ENCODE measurements at regions not wholly inside any gene's neighbourhood (a gene's known extent, or its start where the extent isn't known, plus 50 kb on each side); places are given as distances from the start of the nearest gene placed in this dataset.
A peak's percentile ranks its signal among the peaks of the same experiment; 100 is the strongest.
"Not testable (repeated sequence)": the region's sequence is repeated elsewhere in the genome, so short reads cannot be mapped to it uniquely, and the experiment has no call there.

- no peak for DNase-seq
Observed at GRCh38 chr5:155530046-155530445, 516.5 kb downstream of the KIF4B start.

GRCh38 chr5:155532621-155533311, 519.2 kb downstream of the KIF4B start:
- no peak for DNase-seq

GRCh38 chr5:155540000-155540595, 526.5 kb downstream of the KIF4B start:
- no peak for DNase-seq

- DNase-seq: no peak
Observed at GRCh38 chr5:155546075-155546474, 532.5 kb downstream of the KIF4B start.

- DNase-seq: no peak
Observed at GRCh38 chr5:155554500-155554899, 540.9 kb downstream of the KIF4B start.

- no peak for DNase-seq
Observed at GRCh38 chr5:155556222-155556621, 542.7 kb downstream of the KIF4B start.

GRCh38 chr5:155556700-155557099, 543.1 kb downstream of the KIF4B start:
- peak; percentile 1 for DNase-seq

- DNase-seq: no peak
Observed at GRCh38 chr5:155562158-155562557, 548.6 kb downstream of the KIF4B start.

GRCh38 chr5:155564541-155564940, 551.0 kb downstream of the KIF4B start:
- DNase-seq: no peak

- DNase-seq: no peak
Observed at GRCh38 chr5:155575861-155576260, 562.3 kb downstream of the KIF4B start.

- not testable (repeated sequence) for DNase-seq
Observed at GRCh38 chr5:155586808-155587207, 573.3 kb downstream of the KIF4B start.

GRCh38 chr5:155587458-155587857, 573.9 kb downstream of the KIF4B start:
- DNase-seq: peak; percentile 64

- no peak for DNase-seq
Observed at GRCh38 chr5:155591273-155591672, 577.7 kb downstream of the KIF4B start.

GRCh38 chr5:155594270-155594669, 580.7 kb downstream of the KIF4B start:
- no peak for DNase-seq

- no peak for DNase-seq
Observed at GRCh38 chr5:155595791-155596190, 582.2 kb downstream of the KIF4B start.

GRCh38 chr5:155598552-155598951, 585.0 kb downstream of the KIF4B start:
- DNase-seq: no peak

- DNase-seq: no peak
Observed at GRCh38 chr5:155605920-155606319, 592.4 kb downstream of the KIF4B start.

- DNase-seq: peak; percentile 2
Observed at GRCh38 chr5:155616779-155617392, 603.3 kb downstream of the KIF4B start.

- no peak for DNase-seq
Observed at GRCh38 chr5:155619688-155620087, 606.1 kb downstream of the KIF4B start.

- no peak for DNase-seq
Observed at GRCh38 chr5:155620821-155621410, 607.4 kb downstream of the KIF4B start.

GRCh38 chr5:155624597-155625241, 611.2 kb downstream of the KIF4B start:
- DNase-seq: no peak

- no peak for DNase-seq
Observed at GRCh38 chr5:155625315-155625714, 611.8 kb downstream of the KIF4B start.

GRCh38 chr5:155625897-155626543, 612.5 kb downstream of the KIF4B start:
- DNase-seq: no peak

All from MV-4-11 (cell line).